Thyroid gland (tissue), 4 donors: ENCODE measurements at regions not wholly inside any gene's neighbourhood (a gene's known extent, or its start where the extent isn't known, plus 50 kb on each side); places are given as distances from the start of the nearest gene placed in this dataset.

Experiments
- DNase-seq, 2 donors: peaks; one replicate each; pipeline ENCODE4 v3.0.0-alpha.2; 2019
- H3K27ac ChIP-seq, 3 donors: fragments of 200-600 bp; sonication (generic); 1 replicate in 2 of 3; 2 replicates in 1 of 3; pipeline ENCODE4 v1.5.1; 2016 to 2019; ENCODE audit warnings: mild to moderate bottlenecking in 1 of 3, moderate library complexity in 1 of 3
- H3K27me3 ChIP-seq: fragments of 200-600 bp; sonication (generic); one replicate; pipeline ENCODE4 v1.5.1; 2019
- H3K36me3 ChIP-seq, 2 donors: fragments of 200-600 bp; sonication (generic); one replicate each; pipeline ENCODE4 v1.5.1; 2016 to 2019
- H3K4me1 ChIP-seq, 2 donors: fragments of 200-600 bp; sonication (generic); one replicate each; pipeline ENCODE4 v1.5.1; 2017 to 2019
- H3K4me3 ChIP-seq, 3 donors: fragments of 200-600 bp; sonication (generic); replicated peaks in 1 of 3; 1 replicate in 2 of 3; 2 replicates in 1 of 3; pipeline ENCODE4 v1.5.1; 2016; ENCODE audit warnings: mild to moderate bottlenecking in 1 of 3
- H3K9me3 ChIP-seq: fragments of 200-600 bp; sonication (generic); one replicate; pipeline ENCODE4 v1.5.1; 2017
- CTCF ChIP-seq, 6 experiments: fragments of 200-600 bp in 3 of 6; fragments of 450-650 bp in 3 of 6; sonication (generic) in 3 of 6; IDR thresholded peaks; one replicate each; pipeline ENCODE4 v1.5.1; 2016 to 2019; ENCODE audit warnings: antibody characterized with exemption in 6 of 6, mild to moderate bottlenecking in 2 of 6, inconsistent platforms in 1 of 6, moderate library complexity in 1 of 6
- POLR2A ChIP-seq, 2 donors: fragments of 450-650 bp; IDR thresholded peaks; one replicate each; pipeline ENCODE4 v1.6.1; 2017; ENCODE audit warnings: antibody characterized with exemption in 2 of 2, mild to moderate bottlenecking in 2 of 2, moderate library complexity in 1 of 2
- WGBS, 2 donors: methylation state at CpG; one replicate each; pipeline ENCODE4 v1.1.5; 2017; 5-methylcytosine and 5-hydroxymethylcytosine counted together
- intact Hi-C: fragments of 100-400 bp; cut with DNase I; formaldehyde crosslinking; loops from one replicate; pipeline ENCODE4 v1.15.1; 2023

DNA sequence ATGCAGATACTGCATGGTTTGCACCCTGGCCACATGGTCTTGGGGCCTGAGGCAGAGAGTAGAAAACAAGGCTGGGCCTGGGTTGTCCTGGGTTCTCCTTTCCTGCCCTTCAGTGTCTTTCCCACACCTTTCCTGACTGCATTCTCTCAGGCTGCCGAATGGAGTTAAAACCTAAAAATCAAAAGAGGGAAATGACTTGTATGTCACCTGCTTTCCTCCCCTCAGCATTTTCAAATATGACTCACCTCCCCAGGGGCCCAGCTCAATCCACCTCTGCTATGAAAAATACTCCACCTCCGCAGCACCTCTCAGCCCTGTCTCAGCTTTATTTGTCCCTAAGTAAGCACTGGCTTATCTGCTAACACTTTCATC lies 457.8 kb upstream of the MEX3C start:
- H3K27ac ChIP-seq: no peak overlapping the region
- no peak for DNase-seq
- H3K9me3 ChIP-seq: no peaks in the 10 kb centered on the region
- no peaks in the 10 kb centered on the region for H3K27me3 ChIP-seq
- H3K36me3 ChIP-seq: no peaks in the 10 kb centered on the region
- H3K4me3 ChIP-seq: no peak overlapping the region
- WGBS, 2 donors: 55 to 64% methylated on average over 2 of the region's 2 CpGs
- intact Hi-C loops: no loop called here
- TF ChIP-seq POLR2A (IDR thresholded peaks at IDR 0.05) (no peak), CTCF (IDR thresholded peaks at IDR 0.05) (no peak)
- no peaks in the 10 kb centered on the region for H3K4me1 ChIP-seq

DNA sequence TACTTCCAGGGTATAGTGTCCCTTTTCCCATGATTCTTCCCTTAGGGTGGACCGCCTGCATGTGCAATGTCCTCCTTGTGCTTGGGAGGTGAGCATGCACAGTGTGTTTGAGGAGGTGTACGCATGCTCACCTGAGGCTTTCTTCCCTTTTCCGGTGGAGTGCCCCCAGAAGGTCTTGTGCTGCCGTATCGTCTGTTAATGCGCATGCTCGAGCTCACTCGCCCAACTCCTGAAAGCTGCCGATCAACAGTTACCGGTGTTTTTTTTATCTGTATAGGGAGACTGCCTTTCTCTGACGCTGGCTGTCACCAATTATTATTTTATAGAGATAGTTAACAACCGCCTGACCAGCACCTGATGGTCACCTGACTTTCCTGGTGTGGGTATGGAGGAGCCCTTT lies 458.8 kb upstream of the MEX3C start:
- Histone ChIP-seq H3K9me3 (no peaks in the 10 kb centered on the region), H3K4me1 (no peaks in the 10 kb centered on the region), H3K36me3 (no peaks in the 10 kb centered on the region), H3K27ac (no peak overlapping the region), H3K27me3 (no peaks in the 10 kb centered on the region), H3K4me3 (no peak overlapping the region)
- intact Hi-C loops: no loop called here
- no peak for TF ChIP-seq POLR2A (IDR thresholded peaks at IDR 0.05)
- no peak for TF ChIP-seq CTCF (IDR thresholded peaks at IDR 0.05)
- WGBS, 2 donors: 69 to 76% methylated on average over 12 of the region's 12 CpGs
- DNase-seq: no peak

DNA sequence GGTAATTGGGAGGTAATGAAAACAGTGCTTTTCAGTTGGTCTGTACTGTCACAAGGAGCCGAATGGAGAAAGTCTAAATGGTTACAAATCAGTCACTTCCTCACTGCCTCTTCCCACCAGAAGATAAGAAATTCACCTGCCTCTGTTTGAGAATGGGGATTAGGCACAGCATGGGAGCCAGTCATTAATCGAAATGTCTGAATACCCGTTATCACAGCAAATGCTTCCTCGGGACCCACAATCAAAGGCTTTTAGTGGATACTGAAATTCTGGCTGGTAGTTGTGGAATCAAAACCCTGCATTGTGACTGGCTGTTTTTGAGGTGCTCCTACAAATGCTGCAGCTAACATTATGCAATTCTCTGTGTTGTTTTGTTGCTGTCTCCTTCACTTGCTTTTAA lies 461.0 kb upstream of the MEX3C start:
- no peak overlapping the region for H3K4me3 ChIP-seq
- H3K27me3 ChIP-seq: no peaks in the 10 kb centered on the region
- H3K4me1 ChIP-seq: no peaks in the 10 kb centered on the region
- TF ChIP-seq CTCF (IDR thresholded peaks at IDR 0.05) (no peak), POLR2A (IDR thresholded peaks at IDR 0.05) (no peak)
- no peak overlapping the region for H3K27ac ChIP-seq
- no peak for DNase-seq
- H3K36me3 ChIP-seq: no peaks in the 10 kb centered on the region
- no peaks in the 10 kb centered on the region for H3K9me3 ChIP-seq
- intact Hi-C loops: no loop called here
- WGBS, 2 donors: 32 to 34% methylated on average over 4 of the region's 4 CpGs

DNA sequence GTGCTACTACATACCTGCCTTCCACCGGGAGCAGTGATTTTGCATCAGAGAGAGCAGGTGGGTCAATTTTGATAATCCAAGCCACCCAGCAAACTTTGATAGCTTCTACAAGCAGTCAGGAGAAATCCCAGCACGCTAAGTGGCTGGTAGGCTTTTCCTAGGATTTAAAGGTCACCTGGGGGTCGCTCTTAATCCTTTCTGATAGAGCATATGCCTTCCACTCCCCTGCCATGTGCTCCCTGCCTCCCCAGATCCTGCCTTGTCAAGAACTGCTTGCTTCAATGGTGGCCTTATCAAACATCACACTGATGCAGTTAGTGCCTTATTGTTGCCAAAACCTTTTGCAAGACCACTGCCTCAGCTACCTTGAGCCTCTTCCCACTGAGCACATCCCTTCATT lies 462.3 kb upstream of the MEX3C start:
- no peak for DNase-seq
- no peaks in the 10 kb centered on the region for H3K4me1 ChIP-seq
- no peaks in the 10 kb centered on the region for H3K27me3 ChIP-seq
- no peaks in the 10 kb centered on the region for H3K9me3 ChIP-seq
- intact Hi-C loops: no loop called here
- no peaks in the 10 kb centered on the region for H3K36me3 ChIP-seq
- no peak overlapping the region for H3K4me3 ChIP-seq
- no peak overlapping the region for H3K27ac ChIP-seq
- TF ChIP-seq POLR2A (IDR thresholded peaks at IDR 0.05) (no peak), CTCF (IDR thresholded peaks at IDR 0.05) (no peak)
- 67 to 77% methylated on average over 3 of the region's 3 CpGs for WGBS, 2 donors

- TF ChIP-seq POLR2A (IDR thresholded peaks at IDR 0.05) (no peak), CTCF (IDR thresholded peaks at IDR 0.05) (no peak)
- no peak overlapping the region for H3K27ac ChIP-seq
- intact Hi-C loops: no loop called here
- H3K9me3 ChIP-seq: no peaks in the 10 kb centered on the region
- H3K4me3 ChIP-seq: no peak overlapping the region
- H3K4me1 ChIP-seq: no peaks in the 10 kb centered on the region
- H3K36me3 ChIP-seq: no peaks in the 10 kb centered on the region
- no peak for DNase-seq
- WGBS, 2 donors: 72 to 74% methylated on average over 2 of the region's 2 CpGs
- H3K27me3 ChIP-seq: no peaks in the 10 kb centered on the region
Observed at GRCh38 chr18:51660188-51660715, 462.8 kb upstream of the MEX3C start.
